ENCODE measurements at regions not wholly inside any gene's neighbourhood (a gene's known extent, or its start where the extent isn't known, plus 50 kb on each side); places are given as distances from the start of the nearest gene placed in this dataset.

DNA sequence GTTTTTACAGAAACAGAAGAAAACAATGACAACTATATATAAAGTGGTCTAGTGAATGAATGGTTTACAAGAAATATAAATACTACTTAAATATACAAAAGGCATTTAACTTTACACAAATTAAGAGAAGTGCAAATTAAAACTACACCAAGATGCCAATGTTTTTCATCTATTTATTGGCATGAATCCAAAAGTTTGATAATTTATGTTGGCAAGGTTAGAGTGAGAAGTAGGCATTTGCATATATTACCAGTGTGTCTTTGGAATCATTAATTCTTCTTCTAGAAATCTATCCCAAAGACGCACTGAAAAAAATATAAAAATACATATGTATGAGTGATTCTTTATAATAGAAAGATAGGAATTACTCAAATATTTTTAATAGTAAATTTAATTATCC lies 457.4 kb downstream of the MDFIC start:
- TF ChIP-seq ZFP3 (CRISPR knock-in tag; IDR thresholded peaks at IDR 0.05) (no peak), RARB (CRISPR knock-in tag; IDR thresholded peaks at IDR 0.05) (no peak), ZC3H10 (CRISPR knock-in tag; IDR thresholded peaks at IDR 0.05) (no peak), PPARA (CRISPR knock-in tag; IDR thresholded peaks at IDR 0.05; ENCODE audit: borderline replicate concordance) (no peak), ISL1 (CRISPR knock-in tag; IDR thresholded peaks at IDR 0.05) (no peak), SNAI2 (CRISPR knock-in tag; IDR thresholded peaks at IDR 0.05) (no peak), TOX (CRISPR knock-in tag; IDR thresholded peaks at IDR 0.05; ENCODE audit: borderline replicate concordance) (no peak), TCF4 (CRISPR knock-in tag; IDR thresholded peaks at IDR 0.05; ENCODE audit: borderline replicate concordance) (no peak), ZNF8 (CRISPR knock-in tag; IDR thresholded peaks at IDR 0.05) (no peak)
- TF ChIP-seq, protein P1, sequence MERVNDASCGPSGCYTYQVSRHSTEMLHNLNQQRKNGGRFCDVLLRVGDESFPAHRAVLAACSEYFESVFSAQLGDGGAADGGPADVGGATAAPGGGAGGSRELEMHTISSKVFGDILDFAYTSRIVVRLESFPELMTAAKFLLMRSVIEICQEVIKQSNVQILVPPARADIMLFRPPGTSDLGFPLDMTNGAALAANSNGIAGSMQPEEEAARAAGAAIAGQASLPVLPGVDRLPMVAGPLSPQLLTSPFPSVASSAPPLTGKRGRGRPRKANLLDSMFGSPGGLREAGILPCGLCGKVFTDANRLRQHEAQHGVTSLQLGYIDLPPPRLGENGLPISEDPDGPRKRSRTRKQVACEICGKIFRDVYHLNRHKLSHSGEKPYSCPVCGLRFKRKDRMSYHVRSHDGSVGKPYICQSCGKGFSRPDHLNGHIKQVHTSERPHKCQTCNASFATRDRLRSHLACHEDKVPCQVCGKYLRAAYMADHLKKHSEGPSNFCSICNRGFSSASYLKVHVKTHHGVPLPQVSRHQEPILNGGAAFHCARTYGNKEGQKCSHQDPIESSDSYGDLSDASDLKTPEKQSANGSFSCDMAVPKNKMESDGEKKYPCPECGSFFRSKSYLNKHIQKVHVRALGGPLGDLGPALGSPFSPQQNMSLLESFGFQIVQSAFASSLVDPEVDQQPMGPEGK (CRISPR knock-in tag; IDR thresholded peaks at IDR 0.05; ENCODE audit: borderline replicate concordance) = no peak
- TF ChIP-seq, protein P2, sequence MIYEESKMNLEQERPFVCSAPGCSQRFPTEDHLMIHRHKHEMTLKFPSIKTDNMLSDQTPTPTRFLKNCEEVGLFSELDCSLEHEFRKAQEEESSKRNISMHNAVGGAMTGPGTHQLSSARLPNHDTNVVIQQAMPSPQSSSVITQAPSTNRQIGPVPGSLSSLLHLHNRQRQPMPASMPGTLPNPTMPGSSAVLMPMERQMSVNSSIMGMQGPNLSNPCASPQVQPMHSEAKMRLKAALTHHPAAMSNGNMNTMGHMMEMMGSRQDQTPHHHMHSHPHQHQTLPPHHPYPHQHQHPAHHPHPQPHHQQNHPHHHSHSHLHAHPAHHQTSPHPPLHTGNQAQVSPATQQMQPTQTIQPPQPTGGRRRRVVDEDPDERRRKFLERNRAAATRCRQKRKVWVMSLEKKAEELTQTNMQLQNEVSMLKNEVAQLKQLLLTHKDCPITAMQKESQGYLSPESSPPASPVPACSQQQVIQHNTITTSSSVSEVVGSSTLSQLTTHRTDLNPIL (CRISPR knock-in tag; IDR thresholded peaks at IDR 0.05; ENCODE audit: low read depth) = no peak

Measured in SK-N-SH treated with all-trans-retinoic acid at 6 μM for 48 hours (cell line).